GM12878 (cell line): ENCODE measurements at regions not wholly inside any gene's neighbourhood (a gene's known extent, or its start where the extent isn't known, plus 50 kb on each side); places are given as distances from the start of the nearest gene placed in this dataset.
A peak's percentile ranks its signal among the peaks of the same experiment; 100 is the strongest.

Source experiments
- ATAC-seq: fragments of 200-7000 bp; cut with Tn5 transposase; 3 replicates; pipeline ENCODE4 v1.9.1; 2020; ENCODE audit warnings: mild to moderate bottlenecking, moderate library complexity
- BruUV-seq: library from RNA; stranded (reverse); fragments of 400-500 nt; replicated peaks from 2 replicates; lab custom pipeline; 2021; lab: Mats Ljungman, UMichigan
- CTCF ChIA-PET: fragments of 300-600 bp; sonication (Branson Sonifier 250); formaldehyde crosslinking; extraction: SDS; loops from one replicate; lab custom pipeline; 2021; ENCODE audit warnings: inconsistent platforms; lab: Yijun Ruan, JAX
- POLR2A ChIA-PET: fragments of 350-600 bp; formaldehyde crosslinking; extraction: SDS; loops from one replicate; lab custom pipeline; 2021; ENCODE audit warnings: inconsistent platforms; lab: Charles Lee
- RAD21 ChIA-PET: fragments of 300-600 bp; sonication (Branson Sonifier 250); formaldehyde crosslinking; loops from one replicate; lab custom pipeline; 2023; ENCODE audit warnings: antibody characterized with exemption; ENCODE audit not compliant: unreplicated experiment; lab: Charles Lee
- SMC1A ChIA-PET: fragments of 300-600 bp; sonication (Branson Sonifier 250); formaldehyde crosslinking; loops from one replicate; lab custom pipeline; 2023; ENCODE audit not compliant: unreplicated experiment, uncharacterized antibody; lab: Charles Lee
- DNase-seq: peaks from one replicate; pipeline ENCODE4 v3.0.0-alpha.2; 2011; ENCODE audit warnings: low read depth, low spot score
- FAIRE-seq: peaks from 3 replicates; lab custom pipeline; 2011; peaks lifted over from hg19 to GRCh38; lab: Jason Lieb, UNC
- H2AFZ ChIP-seq: 2 replicates; pipeline ENCODE4 v1.6.0; 2011; ENCODE audit warnings: low read depth, low read length, control low read depth; ENCODE audit not compliant: control insufficient read depth
- H3K27ac ChIP-seq: 2 replicates; pipeline ENCODE4 v1.5.1; 2011; ENCODE audit warnings: control low read depth; ENCODE audit not compliant: control insufficient read depth, insufficient read depth
- H3K27me3 ChIP-seq, 2 experiments: replicated peaks in 1 of 2; 2 replicates each; pipeline versions ENCODE4 v1.6.0 to v1.6.1; 2011; ENCODE audit warnings: low read length in 1 of 2; ENCODE audit not compliant: control insufficient read depth in 2 of 2, insufficient read depth in 2 of 2
- H3K36me3 ChIP-seq, 2 experiments: 2 replicates each; pipeline ENCODE4 v1.5.1; 2011; ENCODE audit warnings: low read length in 1 of 2; ENCODE audit not compliant: control insufficient read depth in 2 of 2, insufficient read depth in 2 of 2
- H3K4me1 ChIP-seq: 2 replicates; pipeline ENCODE4 v1.6.1; 2011; ENCODE audit warnings: mild to moderate bottlenecking, low read length, moderate library complexity, mixed read lengths; ENCODE audit not compliant: control insufficient read depth, insufficient read depth
- H3K4me2 ChIP-seq: 2 replicates; pipeline ENCODE4 v1.6.0; 2011; ENCODE audit warnings: control low read depth; ENCODE audit not compliant: control insufficient read depth, insufficient read depth
- H3K4me3 ChIP-seq: fragments of 200-600 bp; sonication (generic); 2 replicates; pipeline ENCODE4 v1.5.1; 2016
- H3K79me2 ChIP-seq: 2 replicates; pipeline ENCODE4 v1.6.0; 2011; ENCODE audit warnings: low read length; ENCODE audit not compliant: control insufficient read depth, insufficient read depth
- H3K9ac ChIP-seq: 2 replicates; pipeline ENCODE4 v1.8.0; 2011; ENCODE audit warnings: low read length, control low read depth, mixed read lengths; ENCODE audit not compliant: control insufficient read depth, insufficient read depth
- H3K9me3 ChIP-seq: replicated peaks from 3 replicates; pipeline ENCODE4 v1.5.1; 2011; ENCODE audit warnings: mild to moderate bottlenecking, low read length; ENCODE audit not compliant: control insufficient read depth, insufficient read depth
- H4K20me1 ChIP-seq: 2 replicates; pipeline ENCODE4 v1.6.0; 2011; ENCODE audit not compliant: control insufficient read depth, insufficient read depth
- GATAD2B ChIP-seq: fragments of 450-650 bp; conservative IDR thresholded peaks from 2 replicates; pipeline ENCODE4 v1.6.1; 2017; ENCODE audit warnings: low read depth, mild to moderate bottlenecking, moderate library complexity
- RAD21 ChIP-seq: IDR thresholded peaks from 2 replicates; pipeline ENCODE4 v1.6.1; 2011; ENCODE audit warnings: mild to moderate bottlenecking, low read depth, low read length, moderate library complexity; ENCODE audit not compliant: insufficient read depth
- SMC3 ChIP-seq: IDR thresholded peaks from 2 replicates; pipeline ENCODE4 v1.6.1; 2011; ENCODE audit warnings: low read length, improper control_type of control experiment, borderline replicate concordance
- ZZZ3 ChIP-seq: IDR thresholded peaks from 2 replicates; pipeline ENCODE4 v1.6.1; 2011; ENCODE audit warnings: low read depth; ENCODE audit not compliant: control insufficient read depth, insufficient read length
- WGBS: methylation state at CpG from one replicate; pipeline ENCODE4 v1.1.6; 2016; ENCODE audit warnings: low lambda C conversion rate; ENCODE audit not compliant: insufficient replicate concordance, insufficient coverage; ENCODE audit errors: missing lambda C conversion rate; 5-methylcytosine and 5-hydroxymethylcytosine counted together
- in situ Hi-C: fragments of 300-500 bp; cut with MboI; formaldehyde crosslinking; loops from 9 replicates; pipeline ENCODE4 v1.14.3; 2018; ENCODE audit warnings: mixed read lengths
- intact Hi-C: fragments of 100-400 bp; cut with micrococcal nuclease; formaldehyde crosslinking; loops from one replicate; pipeline ENCODE4 v1.14.2; 2022; ENCODE audit not compliant: unreplicated experiment
- TF ChIP-seq, protein P1 (sequence below), 3 experiments: IDR thresholded peaks in 2 of 3; conservative IDR thresholded peaks in 1 of 3; 2 replicates each; pipeline ENCODE4 v1.5.1; 2011; ENCODE audit warnings: low read depth in 3 of 3, low read length in 3 of 3, mild to moderate bottlenecking in 3 of 3, control low read depth in 2 of 3, moderate library complexity in 2 of 3, inconsistent platforms in 1 of 3, mixed read lengths in 1 of 3; ENCODE audit not compliant: control insufficient read depth in 2 of 3, insufficient read depth in 1 of 3; ENCODE audit errors: extremely low read depth in 1 of 3

DNA sequence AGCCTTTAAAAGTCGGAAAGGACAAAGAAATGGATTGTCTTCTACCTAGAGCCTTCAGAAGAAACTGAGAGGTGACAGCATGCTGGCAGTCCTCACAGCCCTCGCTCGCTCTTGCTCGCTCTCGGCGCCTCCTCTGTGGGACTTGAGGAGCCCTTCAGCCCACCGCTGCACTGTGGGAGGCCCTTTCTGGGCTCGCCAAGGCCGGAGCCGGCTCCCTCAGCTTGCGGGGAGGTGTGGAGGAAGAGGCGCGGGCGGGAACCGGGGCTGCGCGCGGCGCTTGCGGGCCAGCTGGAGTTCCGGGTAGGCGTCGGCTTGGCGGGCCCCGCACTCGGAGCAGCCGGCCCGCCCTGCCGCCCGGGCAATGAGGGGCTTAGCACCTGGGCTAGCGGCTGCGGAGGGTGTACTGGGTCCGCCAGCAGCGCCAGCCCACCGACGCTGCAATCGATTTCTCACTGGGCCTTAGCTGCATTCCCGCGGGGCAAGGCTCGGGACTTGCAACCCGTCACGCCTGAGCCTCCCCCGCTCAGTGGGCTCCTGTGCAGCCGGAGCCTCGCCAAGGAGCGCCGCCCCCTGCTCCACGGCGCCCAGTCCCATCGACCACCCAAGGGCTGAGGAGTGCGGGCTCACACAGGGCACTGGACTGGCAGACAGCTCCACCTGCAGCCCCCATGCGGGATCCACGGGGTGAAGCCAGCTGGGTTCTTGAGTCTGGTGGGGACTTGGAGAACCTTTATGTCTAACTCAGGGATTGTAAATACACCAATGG is 953.8 kb upstream of the GBE1 start:
- TF ChIP-seq SMC3, result no peak
- no peak for TF ChIP-seq GATAD2B
- 62% methylated on average over 19 of the region's 53 CpGs for WGBS
- POLR2A ChIA-PET, result no interaction called here

GRCh38 chr3:82707035-82707434 is 945.6 kb upstream of the GBE1 start:
- no peak overlapping the region for H3K4me3 ChIP-seq
- ATAC-seq, result peak; percentile 59
- in situ Hi-C loops, result no loop called here
- H3K9me3 ChIP-seq, result no peaks in the 10 kb centered on the region
- no peaks in the 10 kb centered on the region for H3K36me3 ChIP-seq
- SMC1A ChIA-PET, result no interaction called here
- TF ChIP-seq, protein P1, sequence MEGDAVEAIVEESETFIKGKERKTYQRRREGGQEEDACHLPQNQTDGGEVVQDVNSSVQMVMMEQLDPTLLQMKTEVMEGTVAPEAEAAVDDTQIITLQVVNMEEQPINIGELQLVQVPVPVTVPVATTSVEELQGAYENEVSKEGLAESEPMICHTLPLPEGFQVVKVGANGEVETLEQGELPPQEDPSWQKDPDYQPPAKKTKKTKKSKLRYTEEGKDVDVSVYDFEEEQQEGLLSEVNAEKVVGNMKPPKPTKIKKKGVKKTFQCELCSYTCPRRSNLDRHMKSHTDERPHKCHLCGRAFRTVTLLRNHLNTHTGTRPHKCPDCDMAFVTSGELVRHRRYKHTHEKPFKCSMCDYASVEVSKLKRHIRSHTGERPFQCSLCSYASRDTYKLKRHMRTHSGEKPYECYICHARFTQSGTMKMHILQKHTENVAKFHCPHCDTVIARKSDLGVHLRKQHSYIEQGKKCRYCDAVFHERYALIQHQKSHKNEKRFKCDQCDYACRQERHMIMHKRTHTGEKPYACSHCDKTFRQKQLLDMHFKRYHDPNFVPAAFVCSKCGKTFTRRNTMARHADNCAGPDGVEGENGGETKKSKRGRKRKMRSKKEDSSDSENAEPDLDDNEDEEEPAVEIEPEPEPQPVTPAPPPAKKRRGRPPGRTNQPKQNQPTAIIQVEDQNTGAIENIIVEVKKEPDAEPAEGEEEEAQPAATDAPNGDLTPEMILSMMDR (IDR thresholded peaks at IDR 0.05 in 2 of 3, conservative IDR thresholded peaks at IDR 0.05 in 1 of 3; ENCODE audit: control insufficient read depth in 2 of 3, extremely low read depth in 1 of 3, insufficient read depth in 1 of 3, low read depth in 3 of 3, low read length in 3 of 3), result peak in 1 of 3 experiments; percentile 24; a peak in 1 of 6 replicates
- TF ChIP-seq RAD21 (peak; percentile 47; the same call in 1 of the 2 replicates), ZZZ3 (no peak)
- TF ChIP-seq, all 136 proteins: peak for 2
- H2AFZ ChIP-seq, result no peak overlapping the region
- no peak overlapping the region for H3K9ac ChIP-seq
- POLR2A ChIA-PET, result no interaction called here
- CTCF ChIA-PET, result no interaction called here
- FAIRE-seq (no peak), DNase-seq (no peak)
- WGBS, result 17% methylated on average over 4 of the region's 4 CpGs
- no peaks in the 10 kb centered on the region for H4K20me1 ChIP-seq
- intact Hi-C loops, result no loop called here
- no peak overlapping the region for H3K27ac ChIP-seq
- no peaks in the 10 kb centered on the region for H3K4me1 ChIP-seq
- RAD21 ChIA-PET, result no interaction called here
- H3K27me3 ChIP-seq, result no peaks in the 10 kb centered on the region
- no peaks in the 10 kb centered on the region for H3K79me2 ChIP-seq
- no TSS peak for BruUV-seq
- no peak overlapping the region for H3K4me2 ChIP-seq

More for the DNA sequence above, 953.8 kb upstream of the GBE1 start:
- no peaks in the 10 kb centered on the region for H4K20me1 ChIP-seq
- ATAC-seq (no peak), DNase-seq (no peak), FAIRE-seq (no peak)
- RAD21 ChIA-PET, result no interaction called here
- H2AFZ ChIP-seq, result no peak overlapping the region
- H3K79me2 ChIP-seq, result no peaks in the 10 kb centered on the region
- no peaks in the 10 kb centered on the region for H3K9me3 ChIP-seq
- H3K4me3 ChIP-seq, result no peak overlapping the region
- no peaks in the 10 kb centered on the region for H3K27me3 ChIP-seq
- intact Hi-C loops (no loop called here), in situ Hi-C loops (no loop called here)
- H3K4me2 ChIP-seq, result no peak overlapping the region
- CTCF ChIA-PET, result no interaction called here
- no peaks in the 10 kb centered on the region for H3K4me1 ChIP-seq
- no peaks in the 10 kb centered on the region for H3K36me3 ChIP-seq
- SMC1A ChIA-PET, result no interaction called here
- H3K9ac ChIP-seq, result no peak overlapping the region
- BruUV-seq, result no TSS peak
- no peak overlapping the region for H3K27ac ChIP-seq
